Endodermal cell (in vitro differentiated cells): ENCODE measurements at regions not wholly inside any gene's neighbourhood (a gene's known extent, or its start where the extent isn't known, plus 50 kb on each side); places are given as distances from the start of the nearest gene placed in this dataset.

ENCODE experiments used
- DNase-seq: peaks from one replicate; pipeline ENCODE4 v3.0.0-alpha.2; 2017
- H3K27ac ChIP-seq: 2 replicates; pipeline ENCODE4 v1.5.1; 2013; ENCODE audit warnings: mild to moderate bottlenecking, low read depth, low read length, moderate library complexity
- H3K27me3 ChIP-seq: 2 replicates; pipeline ENCODE4 v1.6.1; 2013; ENCODE audit warnings: mild to moderate bottlenecking, low read length, moderate library complexity; ENCODE audit not compliant: insufficient read depth, control insufficient read depth, poor library complexity, severe bottlenecking
- H3K36me3 ChIP-seq: 2 replicates; pipeline ENCODE4 v1.7.0; 2013; ENCODE audit warnings: mild to moderate bottlenecking, low read length, moderate library complexity; ENCODE audit not compliant: control insufficient read depth, insufficient read depth
- H3K4me1 ChIP-seq: one replicate; pipeline ENCODE4 v1.7.0; 2013; ENCODE audit warnings: low read length; ENCODE audit not compliant: control insufficient read depth, insufficient read depth
- H3K4me3 ChIP-seq: 2 replicates; pipeline ENCODE4 v1.5.1; 2013; ENCODE audit warnings: mild to moderate bottlenecking, low read length, moderate library complexity
- H3K9ac ChIP-seq: 2 replicates; pipeline ENCODE4 v1.6.1; 2013; ENCODE audit warnings: mild to moderate bottlenecking, low read length, moderate library complexity; ENCODE audit not compliant: poor library complexity, severe bottlenecking; ENCODE audit errors: extremely low read depth
- H3K9me3 ChIP-seq: 2 replicates; pipeline ENCODE4 v1.6.1; 2013; ENCODE audit warnings: mild to moderate bottlenecking, low read length, moderate library complexity; ENCODE audit not compliant: control insufficient read depth
- H3K27ac Mint-ChIP-seq: 2 replicates; pipeline ENCODE4 v1.8.0; 2020; ENCODE audit warnings: mixed read lengths
- H3K27me3 Mint-ChIP-seq: 2 replicates; pipeline ENCODE4 v1.8.0; 2021; ENCODE audit warnings: mild to moderate bottlenecking, mixed read lengths; ENCODE audit not compliant: insufficient read depth
- H3K36me3 Mint-ChIP-seq: 2 replicates; pipeline ENCODE4 v1.8.0; 2020; ENCODE audit warnings: low read depth, mixed read lengths
- H3K4me1 Mint-ChIP-seq: 2 replicates; pipeline ENCODE4 v1.8.0; 2020; ENCODE audit warnings: mixed read lengths
- H3K4me3 Mint-ChIP-seq: 2 replicates; pipeline ENCODE4 v1.8.0; 2020; ENCODE audit warnings: mild to moderate bottlenecking, moderate library complexity, mixed read lengths
- H3K9me3 Mint-ChIP-seq: 2 replicates; pipeline ENCODE4 v1.8.0; 2020; ENCODE audit warnings: mild to moderate bottlenecking, mixed read lengths
- CTCF ChIP-seq: fragments of 200-600 bp; sonication (generic); conservative IDR thresholded peaks from 2 replicates; pipeline ENCODE4 v1.5.0; 2021; ENCODE audit warnings: antibody characterized with exemption, mild to moderate bottlenecking
- WGBS, 2 experiments: methylation state at CpG; one replicate each; pipeline versions ENCODE4 v1.1.5 to v1.1.7; 2013; ENCODE audit warnings: missing lambda C conversion rate in 2 of 2, mixed read lengths in 1 of 2; ENCODE audit not compliant: insufficient coverage in 1 of 2, insufficient read length in 1 of 2; 5-methylcytosine and 5-hydroxymethylcytosine counted together

- H3K4me1 Mint-ChIP-seq = no peaks in the 10 kb centered on the region
- no peak overlapping the region for H3K4me3 Mint-ChIP-seq
- 92% methylated on average over 1 of the region's 3 CpGs; no CpG with 5 or more reads in 1 of the 2 experiments for WGBS, 2 experiments
- H3K4me3 ChIP-seq = no peak overlapping the region
- TF ChIP-seq CTCF = no peak
- no peaks in the 10 kb centered on the region for H3K9me3 ChIP-seq
- no peaks in the 10 kb centered on the region for H3K36me3 ChIP-seq
- no peak overlapping the region for H3K27ac Mint-ChIP-seq
- no peaks in the 10 kb centered on the region for H3K27me3 ChIP-seq
- H3K9me3 Mint-ChIP-seq = peaks cover 68% of the 10 kb centered on the region
- H3K27ac ChIP-seq = no peak overlapping the region
- no peak overlapping the region for H3K9ac ChIP-seq
- no peaks in the 10 kb centered on the region for H3K4me1 ChIP-seq
- no peaks in the 10 kb centered on the region for H3K27me3 Mint-ChIP-seq
- DNase-seq = no peak
- no peaks in the 10 kb centered on the region for H3K36me3 Mint-ChIP-seq
Measured at GRCh38 chrX:10393241-10393640, 227.1 kb downstream of the MID1 start.

- Histone ChIP-seq H3K4me1 (no peaks in the 10 kb centered on the region), H3K27me3 (no peaks in the 10 kb centered on the region), H3K27ac (no peak overlapping the region), H3K9ac (no peak overlapping the region), H3K9me3 (no peaks in the 10 kb centered on the region), H3K36me3 (no peaks in the 10 kb centered on the region), H3K4me3 (no peak overlapping the region)
- Mint-ChIP-seq H3K4me3 (no peak overlapping the region), H3K27ac (no peak overlapping the region), H3K27me3 (no peaks in the 10 kb centered on the region), H3K4me1 (no peaks in the 10 kb centered on the region), H3K9me3 (peaks cover 71% of the 10 kb centered on the region), H3K36me3 (no peaks in the 10 kb centered on the region)
- WGBS, 2 experiments = 70 to 85% methylated on average over 2 to 6 of the region's 6 CpGs
- DNase-seq = no peak
- TF ChIP-seq CTCF = no peak
Measured at GRCh38 chrX:10393899-10394298, 226.5 kb downstream of the MID1 start.

GRCh38 chrX:10395179-10395578, 225.2 kb downstream of the MID1 start:
- Mint-ChIP-seq H3K4me3 (no peak overlapping the region), H3K27me3 (no peaks in the 10 kb centered on the region), H3K27ac (no peak overlapping the region), H3K9me3 (peaks cover 65% of the 10 kb centered on the region), H3K4me1 (no peaks in the 10 kb centered on the region), H3K36me3 (no peaks in the 10 kb centered on the region)
- DNase-seq = no peak
- WGBS, 2 experiments = 91% methylated on average over 3 of the region's 3 CpGs; no CpG with 5 or more reads in 1 of the 2 experiments
- no peak overlapping the region for H3K27ac ChIP-seq
- no peaks in the 10 kb centered on the region for H3K4me1 ChIP-seq
- no peaks in the 10 kb centered on the region for H3K36me3 ChIP-seq
- TF ChIP-seq CTCF = no peak
- H3K9ac ChIP-seq = no peak overlapping the region
- H3K4me3 ChIP-seq = no peak overlapping the region
- H3K9me3 ChIP-seq = no peaks in the 10 kb centered on the region
- H3K27me3 ChIP-seq = no peaks in the 10 kb centered on the region
